ENCODE measurements at regions not wholly inside any gene's neighbourhood (a gene's known extent, or its start where the extent isn't known, plus 50 kb on each side); places are given as distances from the start of the nearest gene placed in this dataset.

DNA sequence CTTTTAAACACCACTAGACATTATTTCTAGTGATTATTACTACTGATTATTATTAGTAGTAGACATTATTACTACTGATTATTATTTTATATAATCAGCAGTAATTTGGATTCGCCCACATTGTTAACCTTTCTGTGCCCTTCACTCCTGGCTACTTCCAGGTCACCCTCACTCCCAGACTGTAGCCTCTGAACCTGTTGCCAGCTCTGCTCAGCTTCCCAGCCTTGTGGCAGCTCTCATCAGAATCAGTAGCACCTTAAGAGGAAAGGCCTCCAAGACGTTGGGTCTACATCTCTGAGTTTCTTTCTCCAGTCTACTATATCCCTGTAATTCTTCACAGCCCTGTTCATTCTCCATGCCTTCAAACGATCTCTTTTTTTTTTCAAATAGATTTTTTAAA, 137.0 kb downstream of the KATNIP start:
- FAIRE-seq, result no peak

DNA sequence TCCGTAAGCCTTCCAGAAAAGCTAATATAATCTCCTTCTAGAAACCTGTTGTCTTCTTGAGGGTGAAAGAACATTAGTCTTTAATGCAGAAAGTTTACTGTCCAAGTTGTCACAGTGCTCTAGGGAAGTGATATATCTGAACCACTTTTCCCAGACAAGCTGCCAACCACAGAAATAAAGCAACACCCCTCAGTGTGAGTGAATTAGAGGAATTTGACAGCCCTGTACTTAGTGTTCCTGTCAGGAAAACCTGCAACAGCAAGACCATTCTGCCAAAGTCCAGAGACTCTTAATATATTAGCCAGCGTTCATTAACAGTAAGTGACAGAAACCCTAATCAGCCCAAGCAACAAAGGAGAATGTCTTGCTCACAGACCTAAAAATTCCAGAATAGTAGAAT, 137.7 kb downstream of the KATNIP start:
- no peak for FAIRE-seq

DNA sequence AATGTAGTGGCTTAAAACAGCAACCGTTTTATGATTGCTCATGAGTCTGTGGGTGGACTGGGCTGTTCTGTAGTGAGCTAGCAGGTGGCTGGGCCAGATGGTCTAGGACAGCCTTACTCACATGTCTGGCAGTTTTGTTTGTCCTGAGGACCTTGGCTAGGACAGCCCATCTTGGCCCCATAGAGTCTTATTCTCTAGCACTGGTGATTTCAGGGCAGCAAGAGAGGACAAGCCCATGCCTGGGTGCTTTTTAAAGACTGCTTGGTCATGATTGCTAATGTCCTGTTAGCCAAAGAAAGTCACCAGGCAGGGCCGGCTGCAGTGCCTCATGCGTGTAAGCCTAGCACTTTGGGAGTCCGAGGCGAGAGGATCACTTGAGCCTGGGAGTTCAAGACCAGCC, 139.8 kb downstream of the KATNIP start:
- FAIRE-seq, result no peak

DNA sequence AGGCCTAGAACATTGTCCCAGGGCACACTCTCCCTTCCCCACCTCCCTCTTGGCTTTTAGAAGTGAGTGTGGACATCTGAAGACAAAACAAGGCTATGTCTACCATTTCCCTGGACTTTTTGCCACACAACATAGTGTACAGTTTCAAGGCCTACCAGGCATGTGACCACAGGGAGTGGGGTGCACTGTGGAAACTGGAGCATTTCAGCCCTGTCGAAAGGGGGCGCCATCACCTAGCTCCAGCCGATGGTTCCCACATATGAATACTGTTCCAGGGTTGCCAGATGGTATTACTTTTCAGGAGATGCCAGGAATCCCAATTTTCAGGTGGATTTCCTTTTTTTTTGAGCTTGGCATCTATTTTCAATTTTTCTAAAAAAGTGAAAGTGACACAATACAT, 140.7 kb downstream of the KATNIP start:
- FAIRE-seq, result no peak

DNA sequence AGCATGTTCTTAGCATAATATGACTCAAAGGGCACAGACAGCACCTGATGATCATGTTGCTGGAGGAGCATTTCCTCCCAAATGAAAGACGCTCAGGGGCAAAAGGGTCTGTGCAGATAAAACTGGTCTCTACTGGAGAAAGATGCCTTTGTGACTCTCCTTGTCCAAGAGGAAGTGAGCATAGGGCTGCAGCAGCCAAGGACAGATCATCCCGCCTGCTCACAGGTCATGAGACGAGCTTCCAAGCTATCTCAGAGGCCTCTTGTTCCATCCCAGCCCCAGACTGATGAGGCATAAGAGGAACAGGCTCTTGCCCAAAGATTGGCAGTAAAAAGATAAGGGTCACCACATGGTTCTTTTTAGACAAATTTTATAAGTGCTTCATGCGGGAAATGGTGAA, 141.8 kb downstream of the KATNIP start:
- FAIRE-seq, result no peak

DNA sequence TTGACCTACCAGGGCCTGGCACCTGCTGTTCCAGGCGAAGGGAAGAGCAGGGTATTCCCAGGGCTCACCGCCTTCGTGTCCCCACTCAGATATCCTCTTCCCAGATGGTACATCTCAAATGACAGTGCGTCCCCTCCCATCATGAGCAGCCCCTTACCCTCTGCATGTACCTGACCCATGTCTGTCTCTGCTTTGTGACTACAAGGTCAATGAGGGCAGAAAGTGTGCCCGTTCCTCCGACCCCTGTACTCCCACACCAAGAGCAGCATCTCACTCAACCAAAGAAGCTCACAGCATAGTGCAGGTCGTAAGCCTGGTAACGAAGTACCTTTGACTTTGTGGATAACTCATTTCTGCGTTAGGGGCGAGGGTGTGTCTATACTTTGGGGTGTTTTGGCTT, 142.6 kb downstream of the KATNIP start:
- no peak for FAIRE-seq

DNA sequence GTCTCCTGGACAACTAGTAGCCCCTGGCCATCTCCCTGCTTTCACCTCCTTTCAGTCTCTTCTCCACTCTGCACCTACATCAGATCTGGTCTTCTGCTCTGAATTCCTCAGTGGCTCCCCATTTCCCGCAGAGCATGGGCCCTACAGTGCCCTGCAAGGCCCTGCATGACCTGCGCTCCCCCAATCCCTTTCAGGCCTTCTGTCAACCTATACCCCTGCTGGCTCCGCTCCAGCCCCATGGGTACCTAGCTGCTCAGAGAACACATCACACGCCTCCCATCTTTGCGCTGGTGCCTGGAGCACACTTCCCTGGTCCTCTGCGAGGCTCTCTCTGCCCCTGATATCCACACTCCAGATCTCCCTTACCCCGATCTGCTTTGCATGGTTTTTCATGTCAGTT, 145.2 kb downstream of the KATNIP start:
- no peak for FAIRE-seq

DNA sequence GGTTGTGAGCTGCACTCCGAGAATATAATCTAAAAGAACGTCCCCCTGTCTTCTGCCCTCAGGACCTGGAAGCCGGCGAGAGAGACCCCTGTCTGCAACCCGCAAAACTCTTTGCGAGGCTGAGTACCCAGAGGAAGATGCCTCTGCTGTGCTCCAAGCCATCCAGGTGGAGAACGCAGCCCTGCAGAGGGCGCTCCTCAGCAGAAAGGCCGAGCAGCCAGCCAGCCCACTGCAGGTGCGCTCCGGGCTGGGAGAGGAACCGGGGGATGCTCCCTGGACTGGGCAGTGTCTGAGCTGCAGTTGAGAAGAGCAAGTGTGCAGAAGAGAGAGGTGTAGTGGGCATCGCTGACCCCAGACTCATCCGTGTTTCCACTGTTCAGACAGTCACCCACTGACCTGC, 148.3 kb downstream of the KATNIP start:
- FAIRE-seq, result no peak

DNA sequence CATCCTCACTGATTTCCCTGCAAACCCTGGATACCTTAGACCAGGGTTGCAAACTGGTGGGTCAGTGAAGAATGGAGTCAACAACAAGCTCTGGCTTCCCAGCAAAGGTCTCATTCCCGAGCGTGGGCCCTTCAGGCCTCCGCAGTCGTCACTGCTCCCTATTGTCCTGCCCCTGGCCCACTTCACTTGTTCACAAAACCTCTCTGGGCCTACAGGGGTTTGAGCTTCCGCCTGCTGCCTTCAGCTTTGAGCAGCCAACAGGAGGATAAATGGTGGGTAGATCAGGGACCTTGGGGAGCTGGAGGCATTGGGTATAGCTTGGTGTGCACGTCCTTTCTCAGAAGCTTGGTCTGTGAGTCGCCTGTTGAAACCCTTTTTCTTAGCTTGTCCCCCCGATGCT, 148.8 kb downstream of the KATNIP start:
- FAIRE-seq, result no peak

DNA sequence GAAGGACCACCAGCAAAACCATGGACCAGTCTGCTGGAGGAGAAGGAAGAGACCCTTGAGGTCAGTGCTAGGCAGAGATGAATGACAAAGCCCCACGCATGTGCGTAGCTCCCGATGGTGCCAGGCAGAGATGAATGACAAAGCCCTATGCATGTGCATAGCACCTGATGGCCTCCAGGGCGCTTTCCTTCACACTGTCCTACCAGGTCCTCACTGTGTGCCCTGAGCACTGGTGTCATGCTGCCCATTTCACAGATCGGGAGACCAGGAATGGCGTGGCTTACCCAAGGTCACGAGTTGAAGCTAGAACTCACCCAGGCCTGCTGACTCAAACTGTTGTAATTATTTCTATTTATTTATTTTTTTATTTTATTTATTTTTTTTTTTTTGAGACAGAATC, 149.6 kb downstream of the KATNIP start:
- FAIRE-seq, result no peak

DNA sequence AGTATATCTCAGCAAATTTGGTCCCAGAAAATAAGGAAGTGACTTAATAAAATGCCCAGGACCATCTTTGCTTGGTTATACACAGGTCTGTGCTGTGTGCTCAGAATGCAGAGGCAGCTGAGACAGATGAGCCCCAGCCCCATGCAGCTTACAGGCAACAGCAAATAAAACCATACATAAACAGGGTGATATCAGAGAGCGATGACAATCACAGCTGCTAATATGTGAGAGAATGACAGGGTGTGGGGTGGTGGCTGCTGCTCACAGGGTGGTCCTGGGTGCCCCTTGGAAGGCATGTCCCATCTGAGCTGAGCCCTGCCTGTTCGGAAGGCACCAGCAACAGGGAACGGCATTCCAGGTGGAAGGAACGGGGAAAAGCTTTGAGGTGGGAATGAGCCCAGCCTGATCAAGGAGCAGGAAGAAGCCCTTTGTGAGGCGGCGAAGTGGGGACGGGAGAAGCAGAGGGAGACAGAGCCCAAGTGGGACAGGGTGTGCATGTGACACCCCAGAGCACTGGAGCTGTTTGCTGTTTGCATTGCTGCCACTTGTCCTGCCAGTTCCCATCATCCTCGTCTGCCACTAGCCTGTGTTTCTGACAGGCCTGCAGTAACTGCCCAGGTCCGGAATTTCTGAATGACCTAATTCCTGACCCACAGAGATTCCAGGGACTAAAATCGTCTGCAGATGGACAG, 150.5 kb downstream of the KATNIP start:
- FAIRE-seq, result no peak

DNA sequence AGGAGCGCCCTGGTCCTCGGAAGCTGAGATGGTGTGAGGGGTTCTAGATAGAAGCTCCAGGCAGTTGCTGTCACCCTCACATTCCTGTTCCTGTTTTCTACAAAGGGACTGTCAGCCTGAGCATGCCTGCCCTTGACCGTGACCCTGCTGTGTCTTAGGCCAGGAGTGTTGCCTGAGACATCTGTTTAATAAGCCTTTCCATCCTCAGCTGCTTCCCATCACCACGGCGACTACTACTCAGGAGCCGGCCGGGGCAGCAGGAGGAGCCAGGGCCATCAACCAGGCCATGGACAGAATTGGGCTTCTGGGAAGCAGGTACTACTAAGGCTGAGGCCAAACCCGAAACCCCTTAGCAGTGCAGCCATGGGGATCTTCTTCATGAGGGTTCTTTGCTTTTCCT, 151.4 kb downstream of the KATNIP start:
- FAIRE-seq, result no peak

DNA sequence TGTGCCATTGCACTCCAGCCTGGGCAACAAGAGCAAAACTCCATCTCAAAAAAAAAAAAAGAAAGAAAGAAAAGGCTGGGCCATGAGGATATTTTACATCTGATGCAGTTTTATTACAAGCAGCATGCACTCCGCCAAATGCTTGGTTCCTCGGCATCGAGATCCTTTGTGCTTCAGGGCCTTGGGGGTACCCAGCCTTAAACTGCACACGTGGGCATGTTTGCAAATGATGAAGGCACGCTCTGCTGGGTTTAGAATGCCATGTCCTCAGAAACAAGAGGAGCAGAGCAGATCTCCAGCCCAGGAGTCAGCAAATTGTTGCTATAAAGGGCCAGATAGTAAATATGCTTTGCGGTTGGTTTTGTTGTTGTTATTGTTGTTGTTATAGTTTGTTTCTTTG, 153.2 kb downstream of the KATNIP start:
- FAIRE-seq, result no peak

DNA sequence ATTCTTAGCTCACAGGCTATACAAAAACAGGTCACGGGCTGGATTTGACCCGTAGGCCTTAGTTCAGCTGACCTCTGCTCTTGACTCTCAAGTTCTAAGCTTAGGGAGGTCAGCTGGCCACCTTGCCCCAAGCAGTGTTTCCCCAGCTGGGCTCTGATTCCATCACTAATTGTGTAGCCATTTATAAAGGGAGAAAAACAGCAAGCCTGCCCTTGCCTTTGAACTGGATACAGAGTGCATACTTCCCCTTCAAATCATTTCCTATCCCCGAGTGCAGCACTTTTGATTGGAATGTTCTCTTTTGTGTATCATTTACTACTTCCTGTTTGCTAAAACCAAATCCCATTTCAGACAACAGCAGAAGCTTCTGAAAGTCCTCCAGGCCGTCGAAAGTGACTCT, 153.6 kb downstream of the KATNIP start:
- no peak for FAIRE-seq

DNA sequence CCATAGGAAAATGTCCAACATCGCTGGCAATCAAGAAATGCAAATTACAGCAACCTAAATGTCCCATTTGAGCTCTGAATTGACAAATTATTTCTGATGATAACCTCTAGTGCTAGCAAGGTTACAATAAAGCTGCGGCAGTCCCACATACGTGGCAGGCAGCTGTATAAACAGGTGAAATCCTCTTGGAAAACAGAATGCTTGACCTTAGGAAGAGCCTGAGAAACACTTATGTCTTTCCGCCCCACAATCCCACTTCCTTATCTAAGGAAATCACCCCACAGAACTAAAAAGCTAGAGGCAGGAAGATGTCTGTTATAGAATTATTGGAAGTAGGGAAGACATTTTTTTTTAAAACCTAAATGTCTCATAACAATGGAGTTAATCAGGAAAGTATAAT, 154.3 kb downstream of the KATNIP start:
- no peak for FAIRE-seq

DNA sequence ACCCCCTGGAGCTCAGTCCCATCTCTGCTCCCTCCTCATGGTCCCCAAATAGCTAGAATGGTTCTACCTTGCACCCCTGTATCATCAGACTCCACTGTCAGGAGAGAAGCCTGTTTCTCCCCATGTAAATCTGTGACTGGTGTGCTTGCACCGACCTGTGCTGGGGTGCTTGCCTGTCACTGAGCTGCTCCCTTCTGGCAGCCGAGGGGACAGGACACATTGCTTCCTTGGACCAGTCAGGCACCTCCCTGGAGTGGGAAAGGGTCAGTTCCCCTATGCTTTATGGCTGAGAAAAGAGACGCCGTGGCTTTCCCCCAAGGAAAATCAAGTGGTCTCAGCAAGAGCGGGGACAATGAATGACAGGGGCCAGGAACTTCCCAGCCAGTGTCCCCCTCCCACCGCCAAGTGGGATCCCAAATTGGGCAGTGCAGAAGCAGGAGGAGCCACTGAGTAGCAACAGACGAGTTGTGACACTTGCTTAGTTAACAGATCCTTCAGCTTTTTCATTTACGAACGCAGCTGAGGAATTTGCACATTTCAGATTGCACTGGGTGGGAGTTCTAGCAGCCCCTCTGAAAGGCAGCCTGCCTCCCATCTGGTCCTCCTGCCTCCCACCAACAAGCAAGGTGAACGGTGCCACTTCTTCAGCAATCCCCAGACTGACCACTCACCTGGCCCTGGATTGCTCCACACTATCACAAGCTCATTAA, 156.4 kb downstream of the KATNIP start:
- no peak for FAIRE-seq

DNA sequence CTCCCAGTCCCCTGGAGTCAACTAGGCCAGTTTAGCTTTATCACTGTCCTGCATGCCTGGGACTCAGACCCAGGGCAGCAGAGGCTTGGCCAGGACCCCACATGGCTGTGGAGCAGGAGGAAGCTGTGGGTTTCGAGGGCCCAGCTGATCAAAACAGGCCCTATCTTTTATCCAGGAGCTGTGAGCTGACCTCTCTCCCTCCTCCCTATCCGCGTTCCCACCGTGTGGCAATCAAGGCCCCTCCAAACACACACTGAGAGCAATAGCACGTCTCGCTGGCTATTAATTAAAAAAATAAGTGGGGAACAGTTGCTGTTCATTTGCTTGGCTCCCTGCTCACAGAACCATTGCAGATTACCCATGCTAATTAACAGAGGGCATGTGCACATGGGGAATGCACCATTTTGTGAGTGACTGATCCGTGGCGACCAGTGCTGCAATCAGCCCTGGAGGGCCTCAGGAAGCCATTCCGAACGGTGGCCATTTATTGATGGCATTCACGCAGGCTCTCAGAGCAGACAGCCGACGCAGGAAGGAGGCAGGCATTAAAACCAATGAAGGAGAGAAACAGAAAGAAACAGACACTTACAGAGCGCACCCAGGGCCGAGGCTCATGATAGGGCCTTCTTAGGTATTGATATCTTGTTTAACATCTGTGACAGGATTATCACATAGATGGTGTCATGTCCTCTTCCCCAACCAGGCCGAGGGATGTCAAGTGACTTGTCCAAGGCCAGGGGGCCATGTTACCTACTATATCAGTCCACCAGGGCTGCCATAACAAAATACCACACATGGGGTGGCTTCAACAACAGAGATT, 157.1 kb downstream of the KATNIP start:
- no peak for FAIRE-seq

DNA sequence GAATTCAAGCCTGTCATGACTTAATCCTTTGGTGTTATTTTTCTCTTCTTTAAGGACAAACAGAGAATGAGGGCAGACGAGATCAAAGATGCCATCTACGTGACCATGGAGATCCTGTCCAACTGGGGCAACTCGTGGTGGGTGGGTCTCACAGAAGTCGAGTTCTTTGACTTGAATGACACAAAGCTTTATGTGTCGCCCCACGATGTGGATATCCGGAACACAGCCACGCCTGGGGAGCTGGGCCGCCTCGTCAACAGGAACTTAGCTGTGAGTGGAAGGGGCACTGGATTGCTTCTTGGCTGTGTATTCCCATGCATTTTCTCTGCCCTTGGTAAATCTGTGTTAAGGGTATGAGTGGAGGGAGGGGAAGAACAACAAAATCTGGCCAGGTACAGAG, 158.7 kb downstream of the KATNIP start:
- no peak for FAIRE-seq

DNA sequence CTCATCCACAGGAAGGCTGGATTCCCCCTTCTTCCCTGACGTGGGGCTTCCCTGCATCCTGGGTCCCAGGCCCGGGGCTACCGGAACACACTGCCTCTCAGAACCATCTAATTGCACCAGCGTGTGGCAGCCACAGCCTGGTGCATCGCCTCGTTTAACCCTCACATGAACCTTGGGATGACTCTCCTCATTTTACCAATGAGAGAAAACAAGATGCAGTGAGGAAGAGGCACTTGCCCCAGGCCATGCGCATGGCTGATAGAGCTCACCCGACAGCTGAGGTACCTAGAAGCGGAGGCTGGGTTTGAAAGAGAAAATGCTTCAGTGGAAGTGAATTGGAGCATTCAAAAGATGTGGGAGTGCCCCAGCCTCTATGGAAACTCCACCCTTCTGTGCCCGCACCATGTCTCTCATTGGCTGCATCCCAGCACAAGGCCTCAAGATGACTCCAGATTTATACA, 162.3 kb downstream of the KATNIP start:
- no peak for FAIRE-seq

DNA sequence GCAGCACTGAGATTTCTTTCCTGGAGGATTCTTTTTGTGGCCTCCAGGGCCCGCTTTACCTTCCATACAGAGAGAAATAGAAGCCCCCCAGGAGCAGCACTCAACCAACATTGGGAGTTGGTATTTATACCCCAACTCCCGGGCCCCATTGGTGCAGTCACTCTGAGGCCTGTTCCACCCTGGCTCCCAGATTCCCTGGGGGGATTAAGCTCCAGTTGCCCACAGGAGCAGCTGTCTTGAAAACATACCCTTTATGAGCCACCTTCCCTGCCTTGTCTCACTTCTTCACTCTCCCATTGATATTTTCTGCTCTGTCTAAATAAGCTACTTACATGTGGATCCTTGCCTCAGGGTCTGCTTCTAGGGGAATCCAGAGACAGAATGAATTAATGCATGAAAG, 167.8 kb downstream of the KATNIP start:
- FAIRE-seq, result no peak

DNA sequence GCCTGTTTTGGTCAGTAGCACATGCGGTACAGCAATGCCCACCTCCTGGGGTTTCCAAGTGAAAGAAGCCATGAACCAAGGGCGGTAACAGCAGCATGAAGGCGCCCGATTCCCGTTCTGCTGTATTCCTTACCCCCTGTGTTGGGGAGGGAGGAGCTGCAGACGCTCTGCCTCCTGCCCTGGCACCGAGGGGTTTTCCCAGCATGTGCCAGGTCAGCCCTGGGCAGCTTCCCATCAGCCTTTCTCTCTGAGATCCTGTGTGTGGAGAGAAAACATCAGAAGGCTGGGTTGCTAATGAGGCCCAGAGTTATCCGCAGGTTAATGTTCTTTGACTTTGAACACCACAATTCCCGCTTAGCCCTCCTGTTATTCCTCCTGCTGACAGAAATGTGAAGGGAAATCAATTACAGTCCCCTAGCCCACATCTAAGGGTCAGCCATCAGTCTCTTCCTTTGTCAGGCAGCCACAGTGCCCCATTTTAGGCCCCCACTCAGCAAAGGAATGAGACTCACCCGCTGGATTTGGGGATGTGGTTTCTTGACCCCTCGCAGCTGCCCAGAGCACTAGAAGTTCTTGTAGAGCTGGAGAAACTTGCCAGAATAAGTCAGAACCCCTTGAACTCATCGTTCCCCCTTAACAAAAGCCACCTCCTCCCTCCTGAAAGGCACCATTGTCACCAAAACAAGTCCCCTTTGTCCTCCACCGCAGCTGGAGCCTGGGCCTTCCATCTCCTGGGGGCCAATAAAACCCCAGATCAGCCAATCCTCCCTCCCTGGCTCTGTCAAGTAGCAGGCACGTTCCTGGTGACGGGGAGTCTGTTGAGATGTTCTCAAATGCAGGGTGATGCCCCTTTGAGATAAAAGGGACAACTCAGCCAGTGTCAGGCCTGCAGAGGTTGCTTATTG, 168.5 kb downstream of the KATNIP start:
- FAIRE-seq, result no peak

DNA sequence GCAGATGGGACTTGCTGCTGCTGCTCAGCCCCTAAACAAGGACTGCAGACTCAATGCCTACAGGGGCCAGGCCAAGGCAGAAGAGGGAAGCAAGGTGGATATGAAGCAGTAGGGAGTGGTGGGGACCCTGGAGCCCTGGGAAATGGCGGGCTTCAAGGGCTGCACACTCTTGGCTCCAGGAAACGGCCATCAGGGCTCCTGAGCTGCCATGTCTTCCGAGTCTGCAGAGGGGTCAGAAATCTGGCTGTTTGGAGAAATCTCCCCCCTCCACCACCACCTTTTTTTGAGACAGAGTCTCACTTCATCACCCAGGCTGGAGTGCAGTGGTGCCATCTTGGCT, 169.1 kb downstream of the KATNIP start:
- FAIRE-seq, result no peak

All from colon (tissue), 2 donors.